Kidney (tissue), 13 donors: ENCODE measurements at regions not wholly inside any gene's neighbourhood (a gene's known extent, or its start where the extent isn't known, plus 50 kb on each side); places are given as distances from the start of the nearest gene placed in this dataset.

Experiments used
- DNase-seq, 5 donors: peaks; one replicate each; pipeline ENCODE4 v3.0.0-alpha.2; 2013 to 2020
- FAIRE-seq: peaks from 2 replicates; lab custom pipeline; 2012; peaks lifted over from hg19 to GRCh38; lab: Jason Lieb, UNC
- H3K27ac ChIP-seq, 2 donors: one replicate each; pipeline ENCODE4 v1.7.0; 2013; ENCODE audit warnings: low read depth in 2 of 2, low read length in 2 of 2, inconsistent platforms in 1 of 2
- H3K27me3 ChIP-seq: one replicate; pipeline ENCODE4 v1.7.1; 2013; ENCODE audit warnings: low read length, inconsistent platforms; ENCODE audit not compliant: control insufficient read depth, insufficient read depth
- H3K36me3 ChIP-seq, 3 donors: one replicate each; pipeline versions ENCODE4 v1.7.0 to v1.7.1; 2013; ENCODE audit warnings: low read length in 3 of 3, control low read depth in 1 of 3, inconsistent platforms in 1 of 3; ENCODE audit not compliant: insufficient read depth in 3 of 3, control insufficient read depth in 2 of 3
- H3K4me1 ChIP-seq, 3 donors: one replicate each; pipeline versions ENCODE4 v1.7.0 to v1.7.1; 2013; ENCODE audit warnings: low read length in 3 of 3, inconsistent platforms in 1 of 3, low read depth in 1 of 3; ENCODE audit not compliant: control insufficient read depth in 2 of 3, insufficient read depth in 2 of 3
- H3K4me3 ChIP-seq, 3 donors: one replicate each; pipeline versions ENCODE4 v1.7.0 to v1.8.1; 2013; ENCODE audit warnings: low read length in 3 of 3, control low read depth in 1 of 3, inconsistent platforms in 1 of 3
- H3K9ac ChIP-seq, 3 donors: one replicate each; pipeline versions ENCODE4 v1.7.0 to v1.7.1; 2013; ENCODE audit warnings: low read length in 3 of 3, control low read depth in 1 of 3, inconsistent platforms in 1 of 3
- H3K9me3 ChIP-seq, 3 donors: one replicate each; pipeline versions ENCODE4 v1.7.0 to v1.7.1; 2013; ENCODE audit warnings: low read length in 3 of 3, control low read depth in 1 of 3, inconsistent platforms in 1 of 3; ENCODE audit not compliant: control insufficient read depth in 2 of 3, insufficient read depth in 1 of 3
- CTCF ChIP-seq: IDR thresholded peaks from 3 replicates; pipeline ENCODE4 v1.5.1; 2012; ENCODE audit warnings: mild to moderate bottlenecking, moderate library complexity, borderline replicate concordance; ENCODE audit not compliant: insufficient read depth; ENCODE audit errors: extremely low read depth
- intact Hi-C: fragments of 100-400 bp; cut with DNase I; formaldehyde crosslinking; loops from one replicate; pipeline ENCODE4 v1.11.1; 2022
- donor health status: control.
- donor health status: control.
- donor health status: control.
- donor health status: control.
- donor health status: control.
- donor health status: DM: yes; HTN: yes; CAD: no.
- donor health status: Normal renal cell carcinoma (clear cell type).

- no peak overlapping the region for H3K9ac ChIP-seq
- peaks cover 0 to 5% (median 2%) of the 10 kb centered on the region in 3 donors for H3K36me3 ChIP-seq
- FAIRE-seq, result no peak
- no peak for DNase-seq
- intact Hi-C loops, result no loop called here
- no peak overlapping the region for H3K4me3 ChIP-seq
- no peaks in the 10 kb centered on the region for H3K4me1 ChIP-seq
- no peak overlapping the region for H3K27ac ChIP-seq
- TF ChIP-seq CTCF, result no peak
- no peaks in the 10 kb centered on the region for H3K9me3 ChIP-seq
- no peaks in the 10 kb centered on the region for H3K27me3 ChIP-seq
Observed at GRCh38 chr4:20572976-20573375, 127.3 kb upstream of the PACRGL start.

- Histone ChIP-seq H3K9ac (no peak overlapping the region), H3K36me3 (no peaks in the 10 kb centered on the region), H3K4me1 (no peaks in the 10 kb centered on the region), H3K4me3 (no peak overlapping the region), H3K27ac (no peak overlapping the region), H3K27me3 (no peaks in the 10 kb centered on the region), H3K9me3 (no peaks in the 10 kb centered on the region)
- intact Hi-C loops, result no loop called here
- TF ChIP-seq CTCF, result no peak
- DNase-seq (no peak), FAIRE-seq (no peak)
Observed at GRCh38 chr4:20574986-20575385, 125.3 kb upstream of the PACRGL start.

- no peaks in the 10 kb centered on the region for H3K36me3 ChIP-seq
- intact Hi-C loops, result no loop called here
- H3K27me3 ChIP-seq, result no peaks in the 10 kb centered on the region
- DNase-seq (no peak), FAIRE-seq (no peak)
- H3K9me3 ChIP-seq, result no peaks in the 10 kb centered on the region
- H3K4me3 ChIP-seq, result no peak overlapping the region
- H3K4me1 ChIP-seq, result no peaks in the 10 kb centered on the region
- H3K9ac ChIP-seq, result no peak overlapping the region
- TF ChIP-seq CTCF, result no peak
- H3K27ac ChIP-seq, result no peak overlapping the region
Observed at GRCh38 chr4:20575486-20575885, 124.8 kb upstream of the PACRGL start.

- Histone ChIP-seq H3K4me3 (no peak overlapping the region), H3K27ac (no peak overlapping the region), H3K4me1 (no peaks in the 10 kb centered on the region), H3K36me3 (no peaks in the 10 kb centered on the region), H3K27me3 (no peaks in the 10 kb centered on the region), H3K9me3 (no peaks in the 10 kb centered on the region), H3K9ac (no peak overlapping the region)
- FAIRE-seq (no peak), DNase-seq (no peak)
- TF ChIP-seq CTCF, result no peak
- intact Hi-C loops, result no loop called here
Observed at GRCh38 chr4:20576861-20577260, 123.4 kb upstream of the PACRGL start.
